NCI-H2107 treated with DMSO at 0.1 percent for 48 hours (cell line): ENCODE measurements at regions not wholly inside any gene's neighbourhood (a gene's known extent, or its start where the extent isn't known, plus 50 kb on each side); places are given as distances from the start of the nearest gene placed in this dataset.
"Not testable (repeated sequence)": the region's sequence is repeated elsewhere in the genome, so short reads cannot be mapped to it uniquely, and the experiment has no call there.

ENCODE experiments used
- DNase-seq: peaks from one replicate; lab custom pipeline; 2025; ENCODE audit not compliant: unreplicated experiment; lab: John Stamatoyannopoulos, UW

- no peak for DNase-seq
Observed at GRCh38 chr5:143947313-143947712, 135.4 kb downstream of the HMHB1 start.

- no peak for DNase-seq
Observed at GRCh38 chr5:143952809-143953208, 140.8 kb downstream of the HMHB1 start.

DNA sequence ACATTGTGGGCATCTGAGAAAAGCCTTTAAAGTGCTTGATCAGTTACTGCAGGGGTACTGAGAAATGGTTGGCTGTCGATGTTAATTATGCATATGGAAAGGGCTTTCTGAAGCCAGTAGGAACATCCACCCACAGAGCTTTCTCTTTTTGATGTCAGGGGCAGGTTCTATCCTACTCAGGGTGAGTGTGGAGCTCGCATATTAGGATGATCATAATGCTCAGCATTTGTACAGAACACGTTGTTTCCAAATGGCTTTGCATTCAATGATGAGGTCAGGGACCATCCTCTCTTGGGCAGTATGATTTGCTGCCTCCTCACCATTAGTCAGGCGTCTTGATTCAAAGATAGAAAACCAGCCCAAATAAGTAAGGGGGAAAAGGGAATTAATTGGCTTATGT, 141.9 kb downstream of the HMHB1 start:
- no peak for DNase-seq

DNA sequence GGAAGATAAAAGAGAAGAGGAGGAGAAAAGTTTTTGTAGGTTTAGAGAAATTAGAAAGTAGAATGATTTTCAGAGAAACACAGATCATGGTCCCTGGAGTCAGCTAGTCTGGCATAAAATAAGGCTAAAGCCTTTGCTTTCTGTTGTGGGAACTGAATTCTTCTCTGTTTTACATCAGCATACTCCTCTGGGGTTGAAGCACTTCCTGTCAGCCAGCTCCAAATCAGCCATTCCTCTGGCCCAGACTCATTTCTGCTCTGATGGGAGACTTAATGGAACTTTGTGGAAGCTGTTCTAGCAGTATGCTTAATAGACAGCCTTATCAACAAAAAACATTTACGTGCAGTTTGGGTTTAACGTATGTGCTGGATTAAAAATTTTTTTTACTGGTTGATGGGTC, 143.2 kb downstream of the HMHB1 start:
- DNase-seq: no peak

DNA sequence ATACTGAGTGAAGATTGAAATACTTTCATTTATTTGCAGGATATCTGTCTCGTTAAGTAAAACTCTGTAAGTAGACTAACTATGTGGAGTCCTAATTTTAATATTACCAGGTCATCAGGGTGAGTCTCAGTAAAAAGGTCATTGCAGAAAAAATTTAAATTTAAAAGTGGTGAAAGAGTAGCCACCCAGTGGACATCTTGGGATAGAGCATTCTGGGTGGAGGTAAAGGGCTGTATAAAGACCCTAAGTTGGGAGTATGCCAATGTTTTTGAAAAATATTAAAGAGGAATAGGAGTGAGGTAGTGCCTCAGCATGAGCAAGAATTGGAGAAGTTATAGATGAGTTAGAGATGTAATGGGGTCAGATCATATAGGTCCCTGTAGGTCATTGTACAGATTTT, 145.5 kb downstream of the HMHB1 start:
- DNase-seq: no peak

GRCh38 chr5:143962201-143962600, 150.2 kb downstream of the HMHB1 start:
- no peak for DNase-seq

GRCh38 chr5:143964919-143965318, 153.0 kb downstream of the HMHB1 start:
- DNase-seq: no peak

DNA sequence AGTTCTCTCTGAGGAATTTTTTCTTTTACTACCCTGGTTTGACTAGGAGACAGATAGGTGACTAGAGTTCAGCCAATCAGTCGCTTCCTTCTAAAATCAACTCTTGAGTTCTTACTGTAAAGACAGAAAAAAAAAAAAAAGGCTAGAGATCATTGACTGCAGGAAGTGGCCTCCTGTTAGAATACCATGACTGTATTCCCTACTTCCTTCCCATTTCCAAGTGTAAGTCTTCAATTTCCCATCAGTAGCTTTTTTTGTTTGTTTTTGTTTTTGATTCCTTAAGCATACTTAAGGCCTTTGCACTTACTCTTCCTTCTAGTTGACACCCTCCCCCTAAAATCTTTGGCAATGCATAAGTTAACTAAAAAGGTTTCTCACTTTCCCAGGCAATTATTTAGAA, 154.3 kb downstream of the HMHB1 start:
- DNase-seq: no peak

DNA sequence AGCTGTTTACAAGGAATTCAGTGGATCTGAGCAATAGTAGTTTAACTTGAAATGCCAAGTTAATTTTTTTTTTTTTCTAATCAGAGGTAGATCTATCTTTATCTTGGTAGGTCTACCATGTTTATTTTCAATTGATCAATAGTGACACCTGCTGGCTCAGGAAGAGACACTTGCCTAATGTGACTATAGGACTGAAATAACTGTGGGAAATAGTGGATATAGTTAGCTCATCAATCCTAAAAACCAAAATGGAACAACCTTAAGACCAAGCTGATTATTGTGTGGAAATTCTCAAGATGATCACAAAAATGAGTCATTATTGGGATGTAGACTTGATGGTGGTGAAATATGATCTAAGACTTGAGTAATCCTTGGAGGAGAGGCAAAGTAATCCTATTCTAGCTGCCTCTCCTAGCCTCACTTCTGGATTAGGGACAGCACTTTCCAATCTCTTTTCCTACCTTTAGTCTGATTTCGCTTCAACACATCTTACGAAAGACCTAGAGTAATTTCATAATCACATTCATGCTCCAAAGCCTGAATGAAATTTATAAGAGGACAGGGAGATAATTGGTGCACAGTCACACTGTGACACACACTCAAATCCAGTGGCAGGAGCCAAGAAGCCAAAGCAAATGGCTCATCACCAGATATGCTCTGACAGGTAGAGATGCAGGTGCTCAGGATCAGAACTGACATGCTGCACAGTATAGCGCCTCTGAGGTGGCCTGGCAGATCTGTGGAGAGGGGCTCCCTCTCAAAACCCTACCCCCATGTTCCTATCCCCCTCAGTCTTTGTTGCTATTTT, 156.3 kb downstream of the HMHB1 start:
- peak; percentile 14 for DNase-seq

DNA sequence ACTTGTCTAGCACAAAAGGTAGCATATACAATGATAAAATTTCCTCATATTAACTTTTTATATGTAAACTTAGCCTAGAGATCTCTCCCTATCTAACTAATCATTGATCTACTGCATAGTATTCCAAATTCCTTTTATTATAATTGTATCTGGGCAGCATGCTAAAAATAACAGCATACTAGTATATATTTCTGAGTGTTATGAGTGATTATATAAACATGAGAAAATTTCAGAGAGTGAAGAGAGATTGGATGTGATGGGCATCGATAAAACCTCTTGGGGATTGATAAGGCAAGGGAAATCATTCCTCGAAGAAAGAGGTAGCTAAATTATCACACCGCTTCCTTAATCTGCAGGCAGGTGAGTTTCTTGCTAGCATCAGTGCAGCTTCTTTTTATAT, 158.2 kb downstream of the HMHB1 start:
- DNase-seq: no peak

- no peak for DNase-seq
Observed at GRCh38 chr5:143972068-143972467, 160.1 kb downstream of the HMHB1 start.

DNA sequence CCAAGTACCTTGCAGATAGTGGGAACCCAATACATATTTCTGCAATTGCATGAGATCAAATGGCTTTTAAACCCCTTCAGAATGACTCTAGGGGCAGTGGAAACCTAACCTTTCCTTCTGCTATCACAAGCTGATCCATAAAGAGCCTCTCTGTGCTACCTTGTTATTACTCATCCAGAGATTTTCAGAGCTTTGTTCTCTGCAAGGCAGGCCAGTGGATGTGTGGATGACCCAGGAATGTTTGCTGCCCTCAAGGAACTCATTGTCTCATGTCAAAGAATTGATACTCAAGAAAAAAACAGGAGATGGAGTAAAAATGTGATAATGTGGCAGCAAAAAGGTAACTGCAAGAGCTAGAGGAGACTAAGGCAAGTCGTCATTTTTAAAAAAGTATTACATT, 164.1 kb downstream of the HMHB1 start:
- no peak for DNase-seq

- no peak for DNase-seq
Observed at GRCh38 chr5:143977891-143978461, 166.0 kb downstream of the HMHB1 start.

DNA sequence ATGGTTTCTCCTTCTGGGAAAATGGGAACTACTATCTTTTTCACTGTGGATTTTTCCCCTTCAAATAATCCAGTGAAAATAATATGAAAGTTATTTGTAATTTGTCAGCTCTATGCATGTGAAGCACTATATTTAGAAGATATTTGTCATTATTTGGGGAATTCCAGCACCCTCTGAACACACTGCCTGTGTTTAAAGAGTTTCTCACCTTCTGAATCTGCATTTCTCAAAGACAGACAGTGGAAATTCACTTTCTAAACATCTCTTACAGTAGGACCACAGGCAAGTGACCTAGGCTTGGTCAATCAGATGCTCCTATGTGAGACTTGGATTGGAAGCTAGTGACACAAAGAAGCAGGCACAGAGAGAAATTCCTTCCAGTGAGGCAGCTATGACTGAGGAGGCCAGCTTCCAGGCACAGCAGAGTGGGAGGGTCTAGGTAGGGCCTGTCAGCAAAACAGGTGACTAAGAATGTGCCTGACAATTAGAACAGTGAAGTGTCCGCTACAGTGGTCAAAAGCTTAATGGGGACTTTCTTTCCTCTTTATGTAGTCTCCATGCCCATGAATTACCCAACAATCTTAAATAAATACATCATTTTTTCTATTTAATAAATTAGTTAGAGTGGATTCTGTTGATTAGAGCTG, 167.2 kb downstream of the HMHB1 start:
- no peak for DNase-seq

DNA sequence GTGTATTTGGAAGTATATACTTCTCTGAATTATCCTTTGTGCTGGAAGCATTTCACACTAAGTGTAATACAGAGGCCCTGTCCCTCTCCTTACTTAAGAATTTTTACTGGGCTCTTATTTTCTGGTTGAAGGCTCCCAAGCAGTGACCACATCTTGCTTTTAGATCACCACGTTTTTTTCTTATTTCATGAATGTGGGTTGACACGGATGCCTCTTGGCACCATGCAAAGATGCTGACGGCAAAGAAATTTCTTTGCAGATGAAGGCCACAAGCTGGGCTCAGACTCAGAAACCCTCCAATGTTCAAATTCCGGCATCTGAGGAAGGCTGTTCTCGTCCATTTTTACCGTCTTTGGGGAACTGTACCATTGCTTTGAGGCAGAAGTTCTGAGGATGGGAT, 168.5 kb downstream of the HMHB1 start:
- DNase-seq: no peak

DNA sequence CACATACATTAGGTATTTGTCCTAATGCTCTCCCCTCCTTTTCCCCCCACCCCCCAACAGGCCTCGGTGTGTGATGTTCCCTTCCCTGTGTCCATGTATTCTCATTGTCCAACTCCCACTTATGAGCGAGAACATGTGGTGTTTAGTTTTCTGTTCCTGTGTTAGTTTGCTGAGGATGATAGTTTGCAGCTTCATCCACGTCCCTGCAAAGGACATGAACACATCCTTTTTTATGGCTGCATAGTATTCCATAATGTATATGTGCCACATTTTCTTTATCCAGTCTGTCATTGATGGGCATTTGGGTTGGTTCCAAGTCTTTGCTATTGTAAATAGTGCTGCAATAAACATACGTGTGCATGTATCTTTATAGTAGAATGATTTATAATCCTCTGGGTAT, 171.0 kb downstream of the HMHB1 start:
- not testable (repeated sequence) for DNase-seq

DNA sequence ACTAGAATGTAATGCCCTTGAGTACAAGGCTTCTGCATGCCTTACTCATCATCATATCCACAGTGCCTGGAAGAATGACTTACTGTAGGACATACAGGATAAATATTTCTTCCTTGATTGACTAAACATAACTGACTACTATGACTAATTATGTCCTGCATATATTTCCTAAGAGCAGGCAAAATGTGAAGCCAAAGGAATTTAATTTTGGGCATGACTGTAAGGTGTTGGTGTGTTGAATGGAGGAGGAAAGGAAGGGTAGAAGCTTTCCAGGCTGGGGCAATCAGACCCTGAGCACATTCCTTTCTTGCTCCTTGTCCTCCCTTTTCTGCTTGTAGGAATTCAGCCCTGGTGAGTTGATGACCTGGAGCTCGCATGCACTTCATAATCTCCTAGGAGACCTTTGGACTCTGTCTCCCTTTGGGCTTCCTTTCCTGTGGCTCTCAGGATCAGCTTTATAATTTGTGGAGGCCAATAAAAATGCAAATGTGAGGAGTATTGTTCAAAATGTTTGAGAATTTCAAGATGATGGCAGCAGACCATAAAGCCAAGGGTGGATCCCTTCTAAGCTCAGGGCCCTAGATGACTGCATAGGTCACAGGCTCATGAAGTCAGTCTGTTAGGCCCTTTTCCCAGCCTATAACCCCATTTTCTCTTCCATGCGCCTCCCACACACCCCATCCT, 174.0 kb downstream of the HMHB1 start:
- no peak for DNase-seq

DNA sequence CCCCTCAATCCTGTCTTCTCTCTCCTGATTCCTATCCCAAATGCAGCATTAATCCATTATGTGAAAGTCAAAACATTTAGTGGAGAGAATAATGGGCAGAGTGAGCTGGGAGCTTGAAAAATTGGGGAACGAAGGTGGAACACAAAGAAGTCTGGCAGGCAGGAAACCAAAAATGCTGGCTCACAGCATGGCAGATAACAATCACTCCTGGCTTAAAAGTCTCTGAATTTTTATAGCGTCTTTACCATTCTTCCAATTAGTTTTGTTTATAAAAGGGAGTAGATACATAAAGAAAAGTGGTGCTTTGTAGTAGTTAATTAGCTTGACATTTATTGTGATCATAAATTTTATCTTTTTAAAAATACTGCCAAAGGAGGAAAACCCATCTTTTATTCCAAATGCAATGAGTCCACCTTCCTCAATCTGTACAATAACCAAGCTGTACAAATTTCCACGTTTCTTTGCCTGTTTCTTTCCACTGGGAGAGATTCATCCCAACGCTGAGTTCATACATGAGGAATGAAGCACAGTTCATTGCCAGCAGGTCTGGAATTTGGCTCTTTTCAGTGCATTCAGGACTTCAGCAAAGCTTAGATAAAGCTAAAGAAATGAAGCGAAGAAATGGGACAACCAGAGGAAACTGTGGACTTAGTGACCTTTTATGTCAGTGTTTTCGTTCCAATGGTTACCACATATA, 174.7 kb downstream of the HMHB1 start:
- DNase-seq: no peak

DNA sequence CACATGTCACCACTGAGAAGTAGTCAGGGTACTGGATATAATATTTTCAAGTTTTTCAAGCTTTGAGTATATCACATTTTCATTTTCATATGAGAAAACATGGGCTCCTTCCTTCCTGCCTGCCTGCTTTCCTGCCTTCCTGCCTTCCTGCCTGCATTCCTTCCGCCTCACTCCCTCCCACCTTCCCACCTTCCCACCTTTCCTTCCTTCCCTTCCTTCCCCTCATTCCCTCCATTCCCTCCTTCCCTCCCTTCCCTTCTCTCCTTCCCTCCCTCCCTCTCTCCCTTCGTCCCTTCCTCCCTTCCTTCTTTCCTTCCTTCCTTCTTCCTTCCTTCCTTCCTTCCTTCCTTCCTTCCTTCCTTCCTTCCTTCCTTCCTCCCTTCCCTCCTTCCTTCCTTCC, 175.3 kb downstream of the HMHB1 start:
- no peak for DNase-seq

- DNase-seq: no peak
Observed at GRCh38 chr5:143987751-143988560, 176.0 kb downstream of the HMHB1 start.
